ENCODE measurements at regions not wholly inside any gene's neighbourhood (a gene's known extent, or its start where the extent isn't known, plus 50 kb on each side); places are given as distances from the start of the nearest gene placed in this dataset.

DNA sequence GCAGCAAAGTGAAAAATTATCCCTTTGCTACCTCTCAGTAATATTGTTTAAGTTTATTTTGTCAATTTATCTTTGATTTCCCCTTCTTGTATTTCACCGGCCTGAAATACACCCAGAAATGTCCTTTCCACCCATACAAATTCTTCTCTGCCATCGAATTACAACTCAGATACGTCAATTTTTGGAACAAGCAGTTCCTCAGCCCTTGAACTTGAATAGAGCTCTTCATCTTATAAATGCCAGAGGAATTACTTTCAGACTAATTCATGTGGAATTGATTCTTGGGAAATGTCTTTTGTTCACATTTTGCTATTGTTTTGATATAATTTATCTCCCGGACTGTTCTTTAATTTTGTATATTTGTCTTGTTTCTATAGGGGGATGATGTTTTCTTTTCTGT, 1359.3 kb upstream of the MIR17HG start:
- Histone ChIP-seq H3K4me1 (ENCODE audit: insufficient read depth, low read length) (no peaks in the 10 kb centered on the region), H2AFZ (ENCODE audit: low read length) (no peak overlapping the region), H3K9me2 (replicated peaks; ENCODE audit: low read length) (no peaks in the 10 kb centered on the region), H3F3A (ENCODE audit: low read length, unreplicated experiment) (no peaks in the 10 kb centered on the region), H3K4me2 (ENCODE audit: low read length) (no peak overlapping the region), H3K79me2 (ENCODE audit: low read length) (no peaks in the 10 kb centered on the region), H3K27me3 (ENCODE audit: low read length) (no peaks in the 10 kb centered on the region), H3K9ac (ENCODE audit: low read length) (no peak overlapping the region), H3K9me3 (ENCODE audit: low read length) (no peaks in the 10 kb centered on the region), H3K4me3 (ENCODE audit: low read length) (no peak overlapping the region), H3K27ac (ENCODE audit: low read length) (no peak overlapping the region), H3K36me3 (ENCODE audit: low read depth, low read length) (no peaks in the 10 kb centered on the region), H4K20me1 (ENCODE audit: low read length) (no peaks in the 10 kb centered on the region)
- no TSS peak for BruUV-seq (replicated peaks)
- DNase-seq (no peak), ATAC-seq (no peak)
- TF ChIP-seq EZH2phosphoT487 (IDR thresholded peaks at IDR 0.05; ENCODE audit: borderline replicate concordance, low read length), result no peak
- TF ChIP-seq, protein P1, sequence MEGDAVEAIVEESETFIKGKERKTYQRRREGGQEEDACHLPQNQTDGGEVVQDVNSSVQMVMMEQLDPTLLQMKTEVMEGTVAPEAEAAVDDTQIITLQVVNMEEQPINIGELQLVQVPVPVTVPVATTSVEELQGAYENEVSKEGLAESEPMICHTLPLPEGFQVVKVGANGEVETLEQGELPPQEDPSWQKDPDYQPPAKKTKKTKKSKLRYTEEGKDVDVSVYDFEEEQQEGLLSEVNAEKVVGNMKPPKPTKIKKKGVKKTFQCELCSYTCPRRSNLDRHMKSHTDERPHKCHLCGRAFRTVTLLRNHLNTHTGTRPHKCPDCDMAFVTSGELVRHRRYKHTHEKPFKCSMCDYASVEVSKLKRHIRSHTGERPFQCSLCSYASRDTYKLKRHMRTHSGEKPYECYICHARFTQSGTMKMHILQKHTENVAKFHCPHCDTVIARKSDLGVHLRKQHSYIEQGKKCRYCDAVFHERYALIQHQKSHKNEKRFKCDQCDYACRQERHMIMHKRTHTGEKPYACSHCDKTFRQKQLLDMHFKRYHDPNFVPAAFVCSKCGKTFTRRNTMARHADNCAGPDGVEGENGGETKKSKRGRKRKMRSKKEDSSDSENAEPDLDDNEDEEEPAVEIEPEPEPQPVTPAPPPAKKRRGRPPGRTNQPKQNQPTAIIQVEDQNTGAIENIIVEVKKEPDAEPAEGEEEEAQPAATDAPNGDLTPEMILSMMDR (conservative IDR thresholded peaks at IDR 0.05; ENCODE audit: low read depth, low read length), result no peak
- no peak for TF ChIP-seq EZH2 (IDR thresholded peaks at IDR 0.05; ENCODE audit: low read length, unreplicated experiment)
- ChIA-PET CTCF (no interaction called here), POLR2A (ENCODE audit: unreplicated experiment) (no interaction called here)
- intact Hi-C loops (cut with micrococcal nuclease), result no loop called here

DNA sequence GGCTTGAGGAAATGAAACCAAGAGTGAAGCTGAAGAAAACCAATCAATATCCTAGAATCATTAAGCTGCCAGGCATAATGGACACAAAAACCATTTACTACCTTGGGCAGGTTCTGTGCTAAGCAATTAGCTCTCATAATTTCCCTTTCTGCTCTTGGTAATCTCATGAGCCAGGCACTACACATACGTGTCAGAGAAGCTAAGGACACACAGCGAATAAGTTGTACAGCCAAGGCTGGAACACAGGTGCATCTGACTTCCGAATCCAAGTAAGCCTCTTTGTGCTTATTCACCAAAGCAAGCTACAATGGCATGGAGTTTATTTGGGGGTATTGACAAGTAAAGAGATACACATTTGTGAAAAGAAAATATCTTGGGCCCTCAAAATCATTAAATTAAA, 1343.9 kb upstream of the MIR17HG start:
- Histone ChIP-seq H3K4me2 (ENCODE audit: low read length) (no peak overlapping the region), H3K36me3 (ENCODE audit: low read depth, low read length) (no peaks in the 10 kb centered on the region), H4K20me1 (ENCODE audit: low read length) (no peaks in the 10 kb centered on the region), H3K9ac (ENCODE audit: low read length) (no peak overlapping the region), H3K27ac (ENCODE audit: low read length) (no peak overlapping the region), H3K27me3 (ENCODE audit: low read length) (no peaks in the 10 kb centered on the region), H2AFZ (ENCODE audit: low read length) (no peak overlapping the region), H3K4me3 (ENCODE audit: low read length) (no peak overlapping the region), H3K9me3 (ENCODE audit: low read length) (no peaks in the 10 kb centered on the region), H3K79me2 (ENCODE audit: low read length) (no peaks in the 10 kb centered on the region), H3F3A (ENCODE audit: low read length, unreplicated experiment) (no peaks in the 10 kb centered on the region), H3K9me2 (replicated peaks; ENCODE audit: low read length) (no peaks in the 10 kb centered on the region), H3K4me1 (ENCODE audit: insufficient read depth, low read length) (no peaks in the 10 kb centered on the region)
- ChIA-PET POLR2A (ENCODE audit: unreplicated experiment) (no interaction called here), CTCF (no interaction called here)
- DNase-seq, result no peak
- intact Hi-C loops (cut with micrococcal nuclease), result no loop called here
- ATAC-seq, result no peak
- no TSS peak for BruUV-seq (replicated peaks)
- TF ChIP-seq, protein P1 (conservative IDR thresholded peaks at IDR 0.05; ENCODE audit: low read depth, low read length), result no peak
- TF ChIP-seq EZH2phosphoT487 (IDR thresholded peaks at IDR 0.05; ENCODE audit: borderline replicate concordance, low read length) (no peak), EZH2 (IDR thresholded peaks at IDR 0.05; ENCODE audit: low read length, unreplicated experiment) (no peak)

DNA sequence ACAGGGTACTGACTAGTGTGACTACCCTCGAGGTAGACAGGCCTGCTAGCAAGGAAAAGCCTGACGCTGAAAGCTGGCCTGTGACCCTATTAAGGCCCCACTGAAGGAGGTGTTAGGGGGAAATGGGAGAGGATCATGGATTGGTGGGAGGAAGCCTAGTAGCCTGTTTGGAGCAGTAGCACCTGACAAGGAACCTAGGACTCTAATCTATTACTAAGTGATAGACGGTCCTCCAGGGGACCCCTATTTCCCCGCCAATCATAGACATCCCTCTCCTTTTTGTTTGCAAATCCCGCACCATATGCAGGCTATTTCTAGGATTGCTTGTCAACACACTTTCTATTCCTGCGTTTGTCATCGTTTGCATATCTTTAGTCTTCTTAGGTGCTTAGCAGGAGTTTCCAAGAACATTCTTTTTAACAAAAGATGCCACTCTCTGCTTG, 1338.8 kb upstream of the MIR17HG start:
- CTCF ChIA-PET, result no interaction called here

More for the DNA sequence above, 1338.8 kb upstream of the MIR17HG start:
- Histone ChIP-seq H2AFZ (ENCODE audit: low read length) (no peak overlapping the region), H4K20me1 (ENCODE audit: low read length) (no peaks in the 10 kb centered on the region), H3K36me3 (ENCODE audit: low read depth, low read length) (no peaks in the 10 kb centered on the region), H3K4me2 (ENCODE audit: low read length) (no peak overlapping the region), H3K9me3 (ENCODE audit: low read length) (no peaks in the 10 kb centered on the region), H3K27me3 (ENCODE audit: low read length) (no peaks in the 10 kb centered on the region), H3K4me3 (ENCODE audit: low read length) (no peak overlapping the region), H3F3A (ENCODE audit: low read length, unreplicated experiment) (no peaks in the 10 kb centered on the region), H3K4me1 (ENCODE audit: insufficient read depth, low read length) (no peaks in the 10 kb centered on the region), H3K9ac (ENCODE audit: low read length) (no peak overlapping the region), H3K9me2 (replicated peaks; ENCODE audit: low read length) (no peaks in the 10 kb centered on the region), H3K27ac (ENCODE audit: low read length) (no peak overlapping the region), H3K79me2 (ENCODE audit: low read length) (no peaks in the 10 kb centered on the region)
- DNase-seq, result no peak
- POLR2A ChIA-PET (ENCODE audit: unreplicated experiment), result no interaction called here
- TF ChIP-seq EZH2 (IDR thresholded peaks at IDR 0.05; ENCODE audit: low read length, unreplicated experiment) (no peak), EZH2phosphoT487 (IDR thresholded peaks at IDR 0.05; ENCODE audit: borderline replicate concordance, low read length) (no peak)
- TF ChIP-seq, protein P1 (conservative IDR thresholded peaks at IDR 0.05; ENCODE audit: low read depth, low read length), result no peak
- no peak for ATAC-seq
- BruUV-seq (replicated peaks), result no TSS peak
- intact Hi-C loops (cut with micrococcal nuclease), result no loop called here
